ENCODE measurements at regions not wholly inside any gene's neighbourhood (a gene's known extent, or its start where the extent isn't known, plus 50 kb on each side); places are given as distances from the start of the nearest gene placed in this dataset.

DNA sequence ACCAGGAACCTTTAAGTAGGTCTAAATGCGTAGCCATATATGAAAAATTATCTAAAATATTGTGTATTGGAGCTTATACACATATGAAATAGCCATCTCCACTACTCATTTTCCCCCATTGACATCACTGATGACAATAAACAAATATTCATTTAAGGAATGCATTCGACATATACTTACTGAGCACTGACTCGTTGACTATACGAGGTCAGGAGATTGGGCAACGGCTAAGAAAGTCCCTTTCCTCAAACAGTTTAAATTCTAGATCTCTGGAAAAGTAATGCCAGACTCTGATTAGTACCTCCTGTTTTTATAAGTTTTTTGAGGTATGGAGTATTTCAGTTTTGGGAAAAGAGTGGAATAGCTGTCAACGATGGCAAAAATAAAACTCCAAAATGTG, 139.4 kb upstream of the DIO2 start:
- Histone ChIP-seq H3K4me2 (ENCODE audit: insufficient read depth, low read length) (no peak overlapping the region), H3K27ac (ENCODE audit: insufficient read depth, low read depth, low read length) (no peak overlapping the region), H3K9ac (replicated peaks; ENCODE audit: extremely low read depth, insufficient read depth, low read length) (no peak overlapping the region), H3K4me1 (ENCODE audit: control insufficient read depth, extremely low read depth, insufficient read depth, low read length) (no peaks in the 10 kb centered on the region), H3K9me1 (replicated peaks; ENCODE audit: control insufficient read depth, extremely low read depth, insufficient read depth, low read length) (no peaks in the 10 kb centered on the region), H3K79me2 (ENCODE audit: control insufficient read depth, insufficient read depth, low read length) (no peaks in the 10 kb centered on the region), H2AFZ (ENCODE audit: low read depth, low read length) (no peak overlapping the region), H3K4me3 (replicated peaks in 1 of 3; ENCODE audit: insufficient read depth in 1 of 3, low read depth in 1 of 3, low read length in 3 of 3) (no peak overlapping the region), H4K20me1 (replicated peaks; ENCODE audit: control insufficient read depth, extremely low read depth, insufficient read depth, low read length) (no peaks in the 10 kb centered on the region), H3K9me3 (replicated peaks; ENCODE audit: control insufficient read depth, insufficient read depth, low read length) (no peaks in the 10 kb centered on the region), H3K36me3 (ENCODE audit: control insufficient read depth in 2 of 2, extremely low read depth in 1 of 2, insufficient read depth in 2 of 2, low read length in 2 of 2) (no peaks in the 10 kb centered on the region), H3K27me3 (ENCODE audit: control insufficient read depth in 2 of 2, insufficient read depth in 2 of 2, low read length in 2 of 2) (no peaks in the 10 kb centered on the region)
- POLR2A ChIA-PET = no interaction called here
- dilution Hi-C loops (cut with MboI; ENCODE audit: extremely low pct_ligation_motif_present, low sequenced_read_pairs) = no loop called here
- CTCF ChIA-PET = interaction anchor here (2.0 kb wide), 1 partner anchor 11 kb away, joined by 5 read pairs; no protein-coding TSS in a partner anchor
- TF ChIP-seq JUN (IDR thresholded peaks at IDR 0.05; ENCODE audit: borderline replicate concordance, insufficient read depth, insufficient read length, low read depth) (no peak), FOS (IDR thresholded peaks at IDR 0.05; ENCODE audit: borderline replicate concordance, insufficient read depth, low read length) (no peak), GATA2 (IDR thresholded peaks at IDR 0.05; ENCODE audit: insufficient read depth, insufficient read length, low read depth, low read length) (no peak), EZH2 (IDR thresholded peaks at IDR 0.05; ENCODE audit: borderline replicate concordance, low read depth, low read length, severe bottlenecking) (no peak), MYC (IDR thresholded peaks at IDR 0.05; ENCODE audit: low read depth, low read length) (no peak), POLR2AphosphoS5 (IDR thresholded peaks at IDR 0.05; ENCODE audit: insufficient read depth, low read depth, low read length) (no peak), POLR2A (IDR thresholded peaks at IDR 0.05; ENCODE audit: low read depth, low read length) (no peak)
- TF ChIP-seq, protein P1, sequence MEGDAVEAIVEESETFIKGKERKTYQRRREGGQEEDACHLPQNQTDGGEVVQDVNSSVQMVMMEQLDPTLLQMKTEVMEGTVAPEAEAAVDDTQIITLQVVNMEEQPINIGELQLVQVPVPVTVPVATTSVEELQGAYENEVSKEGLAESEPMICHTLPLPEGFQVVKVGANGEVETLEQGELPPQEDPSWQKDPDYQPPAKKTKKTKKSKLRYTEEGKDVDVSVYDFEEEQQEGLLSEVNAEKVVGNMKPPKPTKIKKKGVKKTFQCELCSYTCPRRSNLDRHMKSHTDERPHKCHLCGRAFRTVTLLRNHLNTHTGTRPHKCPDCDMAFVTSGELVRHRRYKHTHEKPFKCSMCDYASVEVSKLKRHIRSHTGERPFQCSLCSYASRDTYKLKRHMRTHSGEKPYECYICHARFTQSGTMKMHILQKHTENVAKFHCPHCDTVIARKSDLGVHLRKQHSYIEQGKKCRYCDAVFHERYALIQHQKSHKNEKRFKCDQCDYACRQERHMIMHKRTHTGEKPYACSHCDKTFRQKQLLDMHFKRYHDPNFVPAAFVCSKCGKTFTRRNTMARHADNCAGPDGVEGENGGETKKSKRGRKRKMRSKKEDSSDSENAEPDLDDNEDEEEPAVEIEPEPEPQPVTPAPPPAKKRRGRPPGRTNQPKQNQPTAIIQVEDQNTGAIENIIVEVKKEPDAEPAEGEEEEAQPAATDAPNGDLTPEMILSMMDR (IDR thresholded peaks at IDR 0.05; ENCODE audit: extremely low read depth in 1 of 2, insufficient read depth in 1 of 2, low read depth in 1 of 2, low read length in 2 of 2) = no peak
- TF ChIP-seq, protein P2, sequence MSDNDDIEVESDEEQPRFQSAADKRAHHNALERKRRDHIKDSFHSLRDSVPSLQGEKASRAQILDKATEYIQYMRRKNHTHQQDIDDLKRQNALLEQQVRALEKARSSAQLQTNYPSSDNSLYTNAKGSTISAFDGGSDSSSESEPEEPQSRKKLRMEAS (IDR thresholded peaks at IDR 0.05; ENCODE audit: insufficient read depth, insufficient read length) = no peak
- BruUV-seq (replicated peaks) = no TSS peak
- intact Hi-C loops (cut with micrococcal nuclease) = loop anchor here (10.0 kb wide), 1 partner anchor 504 kb away; no protein-coding TSS in a partner anchor
- DNase-seq (ENCODE audit: low read depth, low spot score) (no peak), FAIRE-seq (no peak)

Data from endothelial cell of umbilical vein (primary cell).